Sigmoid colon (tissue), 6 donors: ENCODE measurements at regions not wholly inside any gene's neighbourhood (a gene's known extent, or its start where the extent isn't known, plus 50 kb on each side); places are given as distances from the start of the nearest gene placed in this dataset.

Experiments
- DNase-seq: peaks from one replicate; pipeline ENCODE4 v3.0.0-alpha.2; 2019
- H3K27ac ChIP-seq, 4 donors: fragments of 200-600 bp; sonication (generic); one replicate each; pipeline ENCODE4 v1.5.1; 2016 to 2019; ENCODE audit warnings: mild to moderate bottlenecking in 1 of 4
- H3K27me3 ChIP-seq, 3 donors: fragments of 200-600 bp; sonication (generic); one replicate each; pipeline ENCODE4 v1.5.1; 2019; ENCODE audit warnings: mild to moderate bottlenecking in 1 of 3
- H3K36me3 ChIP-seq, 4 donors: fragments of 200-600 bp; sonication (generic); one replicate each; pipeline ENCODE4 v1.5.1; 2016 to 2019
- H3K4me1 ChIP-seq, 4 donors: fragments of 200-600 bp; sonication (generic); one replicate each; pipeline ENCODE4 v1.5.1; 2017 to 2019
- H3K4me3 ChIP-seq, 4 donors: fragments of 200-600 bp; sonication (generic); one replicate each; pipeline ENCODE4 v1.5.1; 2017 to 2019; ENCODE audit warnings: mild to moderate bottlenecking in 2 of 4, moderate library complexity in 1 of 4
- H3K9me3 ChIP-seq, 4 donors: fragments of 200-600 bp in 3 of 4; sonication (generic) in 3 of 4; one replicate each; pipeline versions ENCODE4 v1.5.1 to v1.6.1; 2013 to 2019
- EP300 ChIP-seq, 4 donors: sonication (generic); formaldehyde crosslinking; IDR thresholded peaks; one replicate each; pipeline ENCODE4 v1.6.1; 2017; ENCODE audit warnings: antibody characterized with exemption in 4 of 4
- POLR2A ChIP-seq, 2 donors: fragments of 450-650 bp; IDR thresholded peaks; one replicate each; pipeline ENCODE4 v1.6.1; 2016; ENCODE audit warnings: antibody characterized with exemption in 2 of 2, mild to moderate bottlenecking in 2 of 2, moderate library complexity in 2 of 2
- POLR2AphosphoS5 ChIP-seq, 4 donors: sonication (generic); formaldehyde crosslinking; IDR thresholded peaks; one replicate each; pipeline ENCODE4 v1.6.1; 2017; ENCODE audit warnings: antibody characterized with exemption in 4 of 4
- WGBS, 2 donors: extraction: QIAGEN DNeasy Blood & Tissue Kit; methylation state at CpG; one replicate each; pipeline ENCODE4 v1.1.7; 2013; 5-methylcytosine and 5-hydroxymethylcytosine counted together
- intact Hi-C: fragments of 100-400 bp; cut with DNase I; formaldehyde crosslinking; loops from one replicate; pipeline ENCODE4 v1.15.1; 2023
- TF ChIP-seq, protein P1 (sequence below), 4 experiments: fragments of 450-650 bp in 3 of 4; fragments of 200-600 bp in 1 of 4; IDR thresholded peaks; one replicate each; pipeline ENCODE4 v1.5.1; 2016 to 2019; ENCODE audit warnings: antibody characterized with exemption in 4 of 4, mild to moderate bottlenecking in 3 of 4, moderate library complexity in 2 of 4
- donor health status: healthy with polysubstance abuse.
- donor health status: healthy.

DNA sequence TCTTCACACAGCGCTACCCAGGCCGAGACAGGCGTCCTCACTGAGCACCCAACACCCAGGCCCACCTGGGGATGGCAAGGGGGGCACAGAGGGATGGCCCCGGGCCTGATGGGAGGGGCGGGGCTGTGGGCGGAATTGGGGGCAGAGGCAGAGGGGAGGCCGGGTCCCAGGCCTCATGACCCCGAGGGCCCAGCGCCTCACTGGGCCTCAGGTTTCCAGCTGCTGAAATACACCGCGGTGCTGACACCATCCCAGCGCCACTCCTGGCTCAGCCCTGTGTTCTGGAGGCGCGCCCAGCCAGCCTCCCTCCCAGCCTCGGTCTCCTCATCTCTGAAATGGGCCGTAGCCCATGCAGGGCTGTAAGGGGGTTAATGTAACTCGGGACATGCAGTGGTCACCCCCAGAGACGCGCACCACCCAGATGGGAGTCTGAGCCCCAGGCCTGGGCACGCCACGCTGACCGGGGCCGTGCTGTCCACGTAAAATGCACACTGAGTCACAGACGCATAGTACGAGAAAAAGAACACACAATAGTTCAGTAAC, 82.3 kb downstream of the UNCX start:
- 82 to 88% methylated on average over 26 of the region's 26 CpGs for WGBS, 2 donors
- intact Hi-C loops: no loop called here
- Histone ChIP-seq H3K9me3 (peaks cover 0 to 3% (median 0%) of the 10 kb centered on the region in 4 donors), H3K4me1 (no peaks in the 10 kb centered on the region), H3K4me3 (no peak overlapping the region), H3K27ac (no peak overlapping the region), H3K27me3 (peaks cover 0 to 5% (median 0%) of the 10 kb centered on the region in 3 donors), H3K36me3 (no peaks in the 10 kb centered on the region)
- DNase-seq: peak; percentile 40
- TF ChIP-seq EP300 (IDR thresholded peaks at IDR 0.05): no peak
- no peak for TF ChIP-seq POLR2A (IDR thresholded peaks at IDR 0.05)
- TF ChIP-seq POLR2AphosphoS5 (IDR thresholded peaks at IDR 0.05): no peak
- TF ChIP-seq, protein P1, sequence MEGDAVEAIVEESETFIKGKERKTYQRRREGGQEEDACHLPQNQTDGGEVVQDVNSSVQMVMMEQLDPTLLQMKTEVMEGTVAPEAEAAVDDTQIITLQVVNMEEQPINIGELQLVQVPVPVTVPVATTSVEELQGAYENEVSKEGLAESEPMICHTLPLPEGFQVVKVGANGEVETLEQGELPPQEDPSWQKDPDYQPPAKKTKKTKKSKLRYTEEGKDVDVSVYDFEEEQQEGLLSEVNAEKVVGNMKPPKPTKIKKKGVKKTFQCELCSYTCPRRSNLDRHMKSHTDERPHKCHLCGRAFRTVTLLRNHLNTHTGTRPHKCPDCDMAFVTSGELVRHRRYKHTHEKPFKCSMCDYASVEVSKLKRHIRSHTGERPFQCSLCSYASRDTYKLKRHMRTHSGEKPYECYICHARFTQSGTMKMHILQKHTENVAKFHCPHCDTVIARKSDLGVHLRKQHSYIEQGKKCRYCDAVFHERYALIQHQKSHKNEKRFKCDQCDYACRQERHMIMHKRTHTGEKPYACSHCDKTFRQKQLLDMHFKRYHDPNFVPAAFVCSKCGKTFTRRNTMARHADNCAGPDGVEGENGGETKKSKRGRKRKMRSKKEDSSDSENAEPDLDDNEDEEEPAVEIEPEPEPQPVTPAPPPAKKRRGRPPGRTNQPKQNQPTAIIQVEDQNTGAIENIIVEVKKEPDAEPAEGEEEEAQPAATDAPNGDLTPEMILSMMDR (IDR thresholded peaks at IDR 0.05): no peak

DNA sequence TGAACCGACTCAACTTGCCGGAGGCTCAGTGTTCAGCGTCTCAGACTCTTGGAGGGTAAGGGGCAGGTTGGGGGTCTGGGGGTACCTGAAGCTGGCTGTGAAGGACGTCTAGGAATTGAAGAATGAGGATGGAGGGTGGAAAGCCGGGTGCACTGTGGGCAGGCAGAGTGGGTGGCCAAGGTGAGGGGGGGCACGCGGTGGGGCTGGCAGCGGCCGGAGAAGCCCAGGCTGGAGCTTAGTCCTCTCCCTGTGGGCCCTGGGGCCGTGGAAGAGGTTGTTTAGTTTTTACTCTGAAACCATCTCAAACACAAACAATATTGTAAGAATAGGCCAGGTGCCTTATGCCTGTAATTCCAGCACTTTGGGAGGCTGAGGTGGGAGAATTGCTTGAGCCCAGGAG, 83.4 kb downstream of the UNCX start:
- Histone ChIP-seq H3K27me3 (peaks cover 5 to 13% (median 6%) of the 10 kb centered on the region in 3 donors), H3K9me3 (peaks cover 0 to 3% (median 0%) of the 10 kb centered on the region in 4 donors), H3K36me3 (no peaks in the 10 kb centered on the region), H3K4me1 (no peaks in the 10 kb centered on the region), H3K27ac (no peak overlapping the region), H3K4me3 (no peak overlapping the region)
- intact Hi-C loops: no loop called here
- peak; percentile 54 for DNase-seq
- 72 to 73% methylated on average over 10 of the region's 10 CpGs for WGBS, 2 donors
- no peak for TF ChIP-seq EP300 (IDR thresholded peaks at IDR 0.05)
- TF ChIP-seq POLR2AphosphoS5 (IDR thresholded peaks at IDR 0.05): no peak
- TF ChIP-seq POLR2A (IDR thresholded peaks at IDR 0.05): no peak
- TF ChIP-seq, protein P1 (IDR thresholded peaks at IDR 0.05): no peak

DNA sequence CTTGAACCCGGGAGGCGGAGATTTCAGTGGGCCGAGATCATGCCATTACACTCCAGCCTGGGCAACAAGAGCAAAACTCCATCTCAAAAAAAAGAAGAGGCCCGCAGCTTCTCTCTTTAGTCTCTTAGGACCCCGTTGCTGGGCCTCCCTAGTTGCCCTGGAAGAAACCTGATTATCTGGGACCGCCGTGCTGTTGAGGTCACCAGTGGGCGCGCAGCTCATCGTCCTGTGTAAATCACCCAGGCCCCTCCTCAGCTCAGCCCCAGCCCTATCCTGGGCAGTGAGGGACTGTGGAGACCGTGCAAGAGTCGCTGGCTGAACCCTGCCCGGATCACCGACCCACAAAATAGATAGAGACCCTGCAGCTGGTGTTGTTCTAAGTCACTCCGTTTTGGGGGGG, 85.0 kb downstream of the UNCX start:
- intact Hi-C loops: no loop called here
- 88 to 89% methylated on average over 15 of the region's 15 CpGs for WGBS, 2 donors

DNA sequence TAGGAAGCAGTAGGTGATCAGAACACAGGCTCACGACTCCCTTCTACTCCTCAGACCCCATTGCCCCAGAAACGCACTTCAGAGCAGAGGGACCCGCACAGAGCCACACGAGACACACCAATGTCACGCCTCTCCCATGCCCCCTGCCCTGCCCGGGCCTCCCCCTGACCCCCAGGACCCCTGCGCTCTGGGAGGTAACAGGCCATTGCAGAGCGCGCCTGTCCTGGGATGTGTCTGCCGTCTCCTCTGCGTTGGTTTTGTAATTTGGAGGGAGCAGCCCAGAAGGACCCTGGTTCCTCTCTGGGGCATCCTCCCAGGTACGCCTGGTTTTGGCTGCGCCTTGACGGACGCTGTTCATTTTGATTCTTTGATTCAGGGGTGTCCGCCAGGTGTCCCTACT, 85.4 kb downstream of the UNCX start:
- peaks cover 21 to 32% (median 25%) of the 10 kb centered on the region in 3 donors for H3K27me3 ChIP-seq
- no peak overlapping the region for H3K4me3 ChIP-seq
- WGBS, 2 donors: 85 to 89% methylated on average over 16 of the region's 16 CpGs
- peaks cover 0 to 4% (median 0%) of the 10 kb centered on the region in 4 donors for H3K4me1 ChIP-seq
- H3K27ac ChIP-seq: no peak overlapping the region
- TF ChIP-seq EP300 (IDR thresholded peaks at IDR 0.05): no peak
- TF ChIP-seq POLR2AphosphoS5 (IDR thresholded peaks at IDR 0.05): no peak
- TF ChIP-seq POLR2A (IDR thresholded peaks at IDR 0.05): no peak
- TF ChIP-seq, protein P1 (IDR thresholded peaks at IDR 0.05): no peak
- H3K36me3 ChIP-seq: no peaks in the 10 kb centered on the region
- DNase-seq: no peak
- intact Hi-C loops: no loop called here
- H3K9me3 ChIP-seq: no peaks in the 10 kb centered on the region

More for the DNA sequence above, 85.0 kb downstream of the UNCX start:
- no peaks in the 10 kb centered on the region for H3K4me1 ChIP-seq
- H3K27ac ChIP-seq: no peak overlapping the region
- peaks cover 21 to 28% (median 21%) of the 10 kb centered on the region in 3 donors for H3K27me3 ChIP-seq
- H3K36me3 ChIP-seq: no peaks in the 10 kb centered on the region
- no peak overlapping the region for H3K4me3 ChIP-seq
- TF ChIP-seq POLR2A (IDR thresholded peaks at IDR 0.05): no peak
- no peak for TF ChIP-seq POLR2AphosphoS5 (IDR thresholded peaks at IDR 0.05)
- TF ChIP-seq EP300 (IDR thresholded peaks at IDR 0.05): no peak
- TF ChIP-seq, protein P1 (IDR thresholded peaks at IDR 0.05): no peak
- peaks cover 0 to under 1% (median 0%) of the 10 kb centered on the region in 4 donors for H3K9me3 ChIP-seq
- peak; percentile 32 for DNase-seq

DNA sequence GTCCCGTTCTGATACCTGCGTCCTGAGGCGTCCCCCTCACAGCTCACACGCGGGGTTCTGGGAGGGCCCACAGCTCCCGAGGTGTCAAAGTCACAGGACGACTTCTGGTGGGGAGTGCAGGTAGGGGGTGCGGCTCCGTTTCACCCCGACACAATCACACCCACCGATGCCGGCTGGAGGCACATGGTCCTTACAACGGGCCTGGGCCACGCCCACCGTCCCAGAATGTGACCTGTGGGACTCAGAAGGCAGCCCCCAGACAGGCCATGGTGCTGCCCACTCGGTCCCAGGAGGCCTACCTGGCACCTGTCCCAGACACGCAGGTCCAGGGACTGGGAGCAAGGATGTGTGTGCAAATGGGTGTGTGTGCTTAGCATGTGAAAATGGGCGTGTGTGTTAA, 86.0 kb downstream of the UNCX start:
- WGBS, 2 donors: 75 to 79% methylated on average over 18 of the region's 18 CpGs
- peak; percentile 54 for DNase-seq
- intact Hi-C loops: no loop called here
- Histone ChIP-seq H3K27me3 (peaks cover 21 to 38% (median 31%) of the 10 kb centered on the region in 3 donors), H3K4me3 (no peak overlapping the region), H3K36me3 (no peaks in the 10 kb centered on the region), H3K27ac (no peak overlapping the region), H3K9me3 (no peaks in the 10 kb centered on the region), H3K4me1 (peaks cover 0 to 9% (median 0%) of the 10 kb centered on the region in 4 donors)
- TF ChIP-seq EP300 (IDR thresholded peaks at IDR 0.05) (no peak), POLR2A (IDR thresholded peaks at IDR 0.05) (no peak)
